Colonic mucosa (tissue), 4 donors: ENCODE measurements at regions not wholly inside any gene's neighbourhood (a gene's known extent, or its start where the extent isn't known, plus 50 kb on each side); places are given as distances from the start of the nearest gene placed in this dataset.

ENCODE experiments used
- DNase-seq: peaks from one replicate; pipeline ENCODE4 v3.0.0-alpha.2; 2020
- H3K27ac ChIP-seq: fragments of 200-600 bp; one replicate; pipeline ENCODE4 v1.8.0; 2021
- H3K27me3 ChIP-seq: fragments of 200-600 bp; one replicate; pipeline ENCODE4 v1.8.0; 2021
- H3K36me3 ChIP-seq: fragments of 200-600 bp; one replicate; pipeline ENCODE4 v1.8.0; 2021
- H3K4me1 ChIP-seq: fragments of 200-600 bp; one replicate; pipeline ENCODE4 v1.8.0; 2021; ENCODE audit warnings: mild to moderate bottlenecking
- H3K4me3 ChIP-seq: fragments of 200-600 bp; one replicate; pipeline ENCODE4 v1.8.0; 2021
- H3K9ac ChIP-seq, 2 donors: one replicate each; pipeline ENCODE4 v1.7.0; 2013; ENCODE audit warnings: control low read depth in 2 of 2, low read depth in 2 of 2, low read length in 2 of 2
- H3K9me3 ChIP-seq: fragments of 200-600 bp; one replicate; pipeline ENCODE4 v1.8.0; 2021
- intact Hi-C: fragments of 100-400 bp; cut with DNase I; formaldehyde crosslinking; loops from one replicate; pipeline ENCODE4 v1.14.1; 2022
- TF ChIP-seq, protein P1 (sequence below): fragments of 200-600 bp; IDR thresholded peaks from one replicate; pipeline ENCODE4 v1.8.0; 2022; ENCODE audit warnings: antibody characterized with exemption, mild to moderate bottlenecking
- donor health status: healthy.
- donor health status: DM: no; HTN: no; CAD: no.
- donor health status: DM: no; HTN: no; CAD: no.

DNA sequence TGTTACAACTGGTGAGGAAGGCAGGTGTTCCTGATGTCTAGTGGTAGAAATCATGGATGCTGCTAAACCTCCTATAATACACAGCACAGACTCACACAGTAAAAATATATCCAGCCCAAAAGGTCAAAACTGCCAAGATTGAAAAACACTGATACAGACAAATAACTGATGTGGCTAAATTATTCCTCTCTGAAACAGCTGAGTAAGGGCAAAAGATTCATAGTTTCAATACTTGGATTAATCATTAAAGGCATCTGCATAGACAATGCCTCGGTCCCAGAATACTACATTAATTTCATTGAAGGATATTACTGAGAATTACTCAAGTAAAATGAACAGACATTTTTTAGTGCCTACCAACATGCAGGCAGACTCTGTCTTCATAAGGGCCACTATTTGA, 180.7 kb upstream of the CRIM1 start:
- TF ChIP-seq, protein P1, sequence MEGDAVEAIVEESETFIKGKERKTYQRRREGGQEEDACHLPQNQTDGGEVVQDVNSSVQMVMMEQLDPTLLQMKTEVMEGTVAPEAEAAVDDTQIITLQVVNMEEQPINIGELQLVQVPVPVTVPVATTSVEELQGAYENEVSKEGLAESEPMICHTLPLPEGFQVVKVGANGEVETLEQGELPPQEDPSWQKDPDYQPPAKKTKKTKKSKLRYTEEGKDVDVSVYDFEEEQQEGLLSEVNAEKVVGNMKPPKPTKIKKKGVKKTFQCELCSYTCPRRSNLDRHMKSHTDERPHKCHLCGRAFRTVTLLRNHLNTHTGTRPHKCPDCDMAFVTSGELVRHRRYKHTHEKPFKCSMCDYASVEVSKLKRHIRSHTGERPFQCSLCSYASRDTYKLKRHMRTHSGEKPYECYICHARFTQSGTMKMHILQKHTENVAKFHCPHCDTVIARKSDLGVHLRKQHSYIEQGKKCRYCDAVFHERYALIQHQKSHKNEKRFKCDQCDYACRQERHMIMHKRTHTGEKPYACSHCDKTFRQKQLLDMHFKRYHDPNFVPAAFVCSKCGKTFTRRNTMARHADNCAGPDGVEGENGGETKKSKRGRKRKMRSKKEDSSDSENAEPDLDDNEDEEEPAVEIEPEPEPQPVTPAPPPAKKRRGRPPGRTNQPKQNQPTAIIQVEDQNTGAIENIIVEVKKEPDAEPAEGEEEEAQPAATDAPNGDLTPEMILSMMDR = no peak
- no peak overlapping the region for H3K9ac ChIP-seq
- intact Hi-C loops = no loop called here
- H3K27ac ChIP-seq = no peak overlapping the region
- no peaks in the 10 kb centered on the region for H3K27me3 ChIP-seq
- H3K36me3 ChIP-seq = no peaks in the 10 kb centered on the region
- H3K4me1 ChIP-seq = no peaks in the 10 kb centered on the region
- no peak overlapping the region for H3K4me3 ChIP-seq
- no peak for DNase-seq
- H3K9me3 ChIP-seq = no peaks in the 10 kb centered on the region

DNA sequence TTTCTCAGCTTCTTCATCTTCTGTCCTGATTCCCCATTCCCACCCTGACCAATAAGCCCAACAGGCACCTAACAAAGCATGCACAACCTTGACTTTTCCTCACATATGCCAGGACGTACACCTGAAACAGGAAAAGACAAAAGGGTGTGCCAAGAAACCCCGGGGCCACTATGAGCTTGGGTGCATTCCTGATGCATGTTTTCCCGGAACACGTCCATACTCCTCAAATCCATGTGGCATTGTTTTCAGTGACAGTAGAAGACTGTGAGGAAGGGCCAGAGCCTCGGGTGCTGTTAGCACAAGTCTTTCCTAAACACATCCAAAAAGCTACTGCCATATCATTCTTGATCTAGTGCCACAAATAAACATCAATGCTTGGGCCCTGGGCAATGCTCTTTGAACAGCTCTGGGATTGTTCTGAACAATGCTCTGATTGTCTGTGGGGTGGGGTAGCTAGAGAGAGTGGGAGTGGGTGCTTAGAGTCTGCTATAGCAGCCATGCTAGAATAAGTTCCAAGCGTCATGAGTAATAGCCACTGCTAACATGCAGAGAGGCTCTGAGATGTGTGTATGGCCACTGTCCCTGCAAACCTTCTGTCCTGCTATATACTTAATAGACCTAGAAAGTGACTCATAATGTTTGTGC, 181.7 kb upstream of the CRIM1 start:
- Histone ChIP-seq H3K27me3 (no peaks in the 10 kb centered on the region), H3K4me1 (no peaks in the 10 kb centered on the region), H3K36me3 (no peaks in the 10 kb centered on the region), H3K9me3 (no peaks in the 10 kb centered on the region), H3K27ac (no peak overlapping the region), H3K4me3 (no peak overlapping the region), H3K9ac (no peak overlapping the region)
- TF ChIP-seq, protein P1 = no peak
- intact Hi-C loops = no loop called here
- no peak for DNase-seq

DNA sequence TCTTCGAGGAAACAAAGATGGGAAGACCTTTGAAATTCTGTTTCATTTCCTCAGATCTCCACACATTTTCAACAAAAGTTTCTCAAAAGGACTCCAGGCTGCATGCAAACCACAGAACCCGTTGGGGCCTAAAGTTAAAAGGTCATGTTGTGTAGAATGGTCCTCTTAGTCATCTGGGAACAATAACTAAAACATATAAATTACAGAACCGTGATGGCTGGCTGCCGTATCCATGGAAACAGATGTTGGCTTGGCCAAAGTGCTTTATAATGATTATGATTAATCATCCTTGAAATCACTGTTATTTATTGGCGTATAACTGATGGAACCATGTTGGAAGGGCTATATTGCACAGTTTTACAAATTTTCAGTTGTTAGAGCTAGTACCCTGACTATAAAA, 182.8 kb upstream of the CRIM1 start:
- TF ChIP-seq, protein P1 = no peak
- H3K4me3 ChIP-seq = no peak overlapping the region

DNA sequence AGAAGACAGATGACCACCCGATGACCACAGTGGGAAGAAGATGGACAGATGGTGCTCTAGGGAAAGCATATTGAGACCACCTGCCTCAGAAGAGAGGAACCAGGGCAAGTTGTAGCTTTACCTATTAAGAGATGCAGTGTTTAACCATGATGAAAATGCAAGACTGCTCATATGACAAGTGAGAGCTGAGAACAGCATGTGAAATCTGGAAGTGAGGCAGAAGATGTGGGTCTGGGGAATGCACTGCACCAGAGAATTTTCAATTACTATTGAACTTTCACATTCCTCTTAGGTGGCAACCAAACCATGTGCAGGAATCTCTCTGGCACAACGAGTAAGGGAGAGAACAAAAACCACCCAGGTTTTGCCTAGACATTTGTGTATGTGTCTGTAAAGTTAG, 184.8 kb upstream of the CRIM1 start:
- Histone ChIP-seq H3K27me3 (no peaks in the 10 kb centered on the region), H3K4me3 (no peak overlapping the region), H3K9me3 (no peaks in the 10 kb centered on the region), H3K27ac (no peak overlapping the region), H3K9ac (no peak overlapping the region), H3K4me1 (no peaks in the 10 kb centered on the region), H3K36me3 (no peaks in the 10 kb centered on the region)
- intact Hi-C loops = no loop called here
- no peak for DNase-seq
- TF ChIP-seq, protein P1 = no peak

More for the DNA sequence above, 182.8 kb upstream of the CRIM1 start:
- DNase-seq = no peak
- H3K27ac ChIP-seq = no peak overlapping the region
- no peaks in the 10 kb centered on the region for H3K27me3 ChIP-seq
- H3K9me3 ChIP-seq = no peaks in the 10 kb centered on the region
- H3K9ac ChIP-seq = no peak overlapping the region
- intact Hi-C loops = no loop called here
- H3K36me3 ChIP-seq = no peaks in the 10 kb centered on the region
- H3K4me1 ChIP-seq = no peaks in the 10 kb centered on the region

DNA sequence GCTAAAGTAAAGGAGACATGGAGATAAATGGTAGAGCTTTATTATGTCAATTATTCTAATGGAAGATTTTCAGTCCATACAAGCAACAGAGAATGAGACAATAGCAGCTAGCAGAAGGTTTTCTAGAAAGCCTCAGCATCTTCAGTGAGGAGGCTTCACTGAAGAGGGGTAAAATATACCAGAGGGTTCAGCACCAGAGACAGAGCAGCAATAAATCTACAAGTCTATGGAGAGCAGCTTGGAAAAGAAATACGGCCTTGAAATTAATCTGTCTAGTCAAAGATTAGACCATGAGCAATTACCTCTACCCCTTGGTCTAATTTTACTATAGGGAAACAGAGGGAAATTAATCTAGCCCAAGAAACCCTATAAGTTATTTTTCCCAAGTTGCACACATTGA, 185.7 kb upstream of the CRIM1 start:
- no peak for DNase-seq

More for the DNA sequence above, 185.7 kb upstream of the CRIM1 start:
- Histone ChIP-seq H3K9ac (no peak overlapping the region), H3K4me3 (no peak overlapping the region), H3K27me3 (no peaks in the 10 kb centered on the region), H3K27ac (no peak overlapping the region), H3K36me3 (no peaks in the 10 kb centered on the region), H3K4me1 (no peaks in the 10 kb centered on the region), H3K9me3 (no peaks in the 10 kb centered on the region)
- TF ChIP-seq, protein P1 = no peak
- intact Hi-C loops = no loop called here
